ENCODE measurements at regions not wholly inside any gene's neighbourhood (a gene's known extent, or its start where the extent isn't known, plus 50 kb on each side); places are given as distances from the start of the nearest gene placed in this dataset.

DNA sequence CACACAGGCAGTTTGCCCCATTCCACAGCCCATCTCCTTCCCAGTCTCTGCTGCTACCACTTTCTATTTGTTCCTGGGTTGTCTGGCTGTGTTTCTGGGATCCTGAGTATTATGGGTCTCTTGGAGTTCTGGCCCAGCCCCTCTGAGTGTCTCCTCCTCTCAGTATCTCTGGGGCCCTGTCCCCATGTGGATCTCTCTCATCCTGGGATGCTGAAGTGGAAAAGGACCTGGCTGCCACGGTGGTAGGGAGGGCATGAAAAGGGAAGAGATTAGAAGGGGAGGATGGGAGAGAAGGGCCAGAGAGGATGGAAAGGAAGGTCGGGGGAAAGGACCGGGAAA lies 54.5 kb upstream of the LBX1 start:
- no peak for FAIRE-seq
- 42% methylated on average over 3 of the region's 3 CpGs for WGBS (ENCODE audit: missing lambda C conversion rate)

GRCh38 chr10:101284101-101284743 lies 55.0 kb upstream of the LBX1 start:
- Histone ChIP-seq H3K27ac (no peak overlapping the region), H3K4me3 (no peak overlapping the region), H3K4me1 (peaks cover 3% of the 10 kb centered on the region; the same call in 1 of the 3 replicates), H3K9me3 (no peaks in the 10 kb centered on the region), H3K4me2 (no peak overlapping the region)
- DNase-seq (ENCODE audit: low read depth in 1 of 2, low spot score in 1 of 2): no peak
- no peak for FAIRE-seq
- no peak for TF ChIP-seq ZNF302 (CRISPR knock-in tag; IDR thresholded peaks at IDR 0.05)
- no peak for TF ChIP-seq CBX8 (IDR thresholded peaks at IDR 0.05)
- TF ChIP-seq NFE2L2 (conservative IDR thresholded peaks at IDR 0.05; ENCODE audit: low read length): no peak
- no peak for TF ChIP-seq BCL3 (IDR thresholded peaks at IDR 0.05)
- no peak for TF ChIP-seq ZFP36 (IDR thresholded peaks at IDR 0.05; ENCODE audit: borderline replicate concordance, partially characterized antibody)
- no peak for TF ChIP-seq RAD21 (conservative IDR thresholded peaks at IDR 0.05 in 1 of 2, IDR thresholded peaks at IDR 0.05 in 1 of 2)
- no peak for TF ChIP-seq TFCP2L1 (CRISPR knock-in tag; IDR thresholded peaks at IDR 0.05)
- no peak for TF ChIP-seq CHD2 (IDR thresholded peaks at IDR 0.05; ENCODE audit: low read length, partially characterized antibody)
- no peak for TF ChIP-seq REST (IDR thresholded peaks at IDR 0.05)
- no peak for TF ChIP-seq NR3C1 (IDR thresholded peaks at IDR 0.05)
- TF ChIP-seq MAZ (IDR thresholded peaks at IDR 0.05; ENCODE audit: borderline replicate concordance, low read depth, low read length): no peak
- TF ChIP-seq EHMT2 (IDR thresholded peaks at IDR 0.05; ENCODE audit: low read depth): no peak
- no peak for TF ChIP-seq NPAS2 (CRISPR knock-in tag; IDR thresholded peaks at IDR 0.05; ENCODE audit: borderline replicate concordance)
- TF ChIP-seq KDM5A (IDR thresholded peaks at IDR 0.05): no peak
- TF ChIP-seq HOXA7 (CRISPR knock-in tag; IDR thresholded peaks at IDR 0.05): no peak
- no peak for ATAC-seq
- 90% methylated on average over 44 of the region's 54 CpGs for WGBS (ENCODE audit: missing lambda C conversion rate)
- ChIA-PET POLR2A (no interaction called here), CTCF (interaction anchor here (1.2 to 15.8 kb wide), 3 partner anchors 9 to 67 kb away, joined by 3 to 253 read pairs (median 122); no protein-coding TSS in a partner anchor)

More for the DNA sequence above, 54.5 kb upstream of the LBX1 start:
- no peak overlapping the region for H3K4me2 ChIP-seq
- ChIA-PET POLR2A (no interaction called here), CTCF (interaction anchor here (10.5 to 15.8 kb wide), 2 partner anchors 9 to 67 kb away, joined by 122 to 253 read pairs; no protein-coding TSS in a partner anchor)
- ATAC-seq: no peak
- peaks cover 3% of the 10 kb centered on the region; the same call in 1 of the 3 replicates for H3K4me1 ChIP-seq
- no peak for DNase-seq (ENCODE audit: low read depth in 1 of 2, low spot score in 1 of 2)
- TF ChIP-seq, protein P1, sequence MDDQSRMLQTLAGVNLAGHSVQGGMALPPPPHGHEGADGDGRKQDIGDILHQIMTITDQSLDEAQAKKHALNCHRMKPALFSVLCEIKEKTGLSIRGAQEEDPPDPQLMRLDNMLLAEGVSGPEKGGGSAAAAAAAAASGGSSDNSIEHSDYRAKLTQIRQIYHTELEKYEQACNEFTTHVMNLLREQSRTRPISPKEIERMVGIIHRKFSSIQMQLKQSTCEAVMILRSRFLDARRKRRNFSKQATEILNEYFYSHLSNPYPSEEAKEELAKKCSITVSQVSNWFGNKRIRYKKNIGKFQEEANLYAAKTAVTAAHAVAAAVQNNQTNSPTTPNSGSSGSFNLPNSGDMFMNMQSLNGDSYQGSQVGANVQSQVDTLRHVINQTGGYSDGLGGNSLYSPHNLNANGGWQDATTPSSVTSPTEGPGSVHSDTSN (IDR thresholded peaks at IDR 0.05): no peak
- TF ChIP-seq HDAC2 (IDR thresholded peaks at IDR 0.05): no peak
- no peak for TF ChIP-seq FOXS1 (CRISPR knock-in tag; IDR thresholded peaks at IDR 0.05)
- no peak for TF ChIP-seq GATA3 (IDR thresholded peaks at IDR 0.05; ENCODE audit: borderline replicate concordance)
- TF ChIP-seq EHF (CRISPR knock-in tag; IDR thresholded peaks at IDR 0.05): no peak
- TF ChIP-seq JUN (IDR thresholded peaks at IDR 0.05): no peak
- no peak overlapping the region for H3K27ac ChIP-seq
- no peak overlapping the region for H3K4me3 ChIP-seq
- H3K9me3 ChIP-seq: no peaks in the 10 kb centered on the region
